ENCODE measurements at regions not wholly inside any gene's neighbourhood (a gene's known extent, or its start where the extent isn't known, plus 50 kb on each side); places are given as distances from the start of the nearest gene placed in this dataset.

DNA sequence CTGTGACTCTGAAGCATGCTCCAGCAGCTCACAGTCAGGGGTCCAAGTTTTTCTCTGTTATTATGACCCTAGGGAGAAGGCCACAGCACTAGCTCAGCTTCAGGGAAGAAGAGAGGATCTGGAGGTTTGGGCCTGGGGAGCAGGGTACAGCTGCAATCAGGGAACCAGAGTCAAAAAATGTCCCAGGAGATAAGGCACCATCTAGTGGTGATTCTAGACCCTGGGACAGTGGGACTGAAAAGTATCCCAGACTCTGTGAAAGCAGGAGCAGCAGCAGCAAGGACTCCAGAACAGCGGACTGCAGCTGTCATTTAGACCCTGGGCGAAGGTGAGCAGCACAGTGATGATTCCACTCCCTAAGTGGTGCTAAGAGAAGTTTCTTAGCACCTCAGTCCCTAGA, 278.4 kb upstream of the DDX18 start:
- H3K9me3 ChIP-seq (ENCODE audit: low read length) = no peaks in the 10 kb centered on the region
- H3K79me2 ChIP-seq (ENCODE audit: insufficient read depth, low read length) = no peaks in the 10 kb centered on the region
- TF ChIP-seq CTCF (IDR thresholded peaks at IDR 0.05; ENCODE audit: low read length) (peak; percentile 40; the same call in 1 of the 2 replicates), EZH2 (IDR thresholded peaks at IDR 0.05; ENCODE audit: borderline replicate concordance, low read length) (no peak)
- H3K4me3 ChIP-seq (ENCODE audit: low read depth, low read length, poor library complexity, severe bottlenecking) = no peak overlapping the region
- no peaks in the 10 kb centered on the region for H4K20me1 ChIP-seq (ENCODE audit: insufficient read depth, low read length)
- H3K36me3 ChIP-seq (ENCODE audit: insufficient read depth, low read length) = no peaks in the 10 kb centered on the region
- H3K9me2 ChIP-seq (ENCODE audit: low read depth, low read length) = no peaks in the 10 kb centered on the region
- H3K27me3 ChIP-seq (ENCODE audit: insufficient read depth, low read length) = no peaks in the 10 kb centered on the region
- no peak overlapping the region for H2AFZ ChIP-seq (ENCODE audit: low read length)
- H3K9ac ChIP-seq (ENCODE audit: low read length) = no peak overlapping the region
- H3K27ac ChIP-seq (ENCODE audit: low read depth, low read length, poor library complexity, severe bottlenecking) = no peak overlapping the region
- no peaks in the 10 kb centered on the region for H3F3A ChIP-seq (ENCODE audit: insufficient read depth, low read length)
- no peaks in the 10 kb centered on the region for H3K4me1 ChIP-seq (ENCODE audit: insufficient read depth, low read length, severe bottlenecking)
- H3K4me2 ChIP-seq (ENCODE audit: low read length) = no peak overlapping the region

DNA sequence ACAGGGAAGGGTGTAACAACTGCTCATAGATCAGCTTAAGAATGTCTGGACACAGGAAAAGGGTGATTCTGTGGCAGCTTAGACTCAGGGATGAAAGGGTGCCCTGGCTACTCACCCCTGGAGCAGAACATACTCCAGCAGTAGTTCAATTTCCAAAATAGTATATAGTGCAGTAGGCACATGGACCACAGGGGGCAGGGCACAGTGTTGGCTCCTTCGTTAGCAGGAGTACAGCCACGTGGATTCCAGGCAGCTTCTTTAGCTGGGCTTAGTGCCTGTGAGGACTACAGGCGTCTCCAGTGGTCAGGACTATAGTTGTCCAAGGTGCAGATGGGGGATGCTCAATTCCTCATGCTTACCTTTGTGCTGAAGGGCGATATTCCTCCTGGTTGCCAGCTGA, 277.5 kb upstream of the DDX18 start:
- H3K27me3 ChIP-seq (ENCODE audit: insufficient read depth, low read length) = no peaks in the 10 kb centered on the region
- no peak for TF ChIP-seq CTCF (IDR thresholded peaks at IDR 0.05; ENCODE audit: low read length)
- no peak for TF ChIP-seq EZH2 (IDR thresholded peaks at IDR 0.05; ENCODE audit: borderline replicate concordance, low read length)
- no peaks in the 10 kb centered on the region for H3K9me3 ChIP-seq (ENCODE audit: low read length)
- no peaks in the 10 kb centered on the region for H3K36me3 ChIP-seq (ENCODE audit: insufficient read depth, low read length)
- H3K4me3 ChIP-seq (ENCODE audit: low read depth, low read length, poor library complexity, severe bottlenecking) = no peak overlapping the region
- no peak overlapping the region for H3K27ac ChIP-seq (ENCODE audit: low read depth, low read length, poor library complexity, severe bottlenecking)
- no peaks in the 10 kb centered on the region for H3F3A ChIP-seq (ENCODE audit: insufficient read depth, low read length)
- no peak overlapping the region for H3K9ac ChIP-seq (ENCODE audit: low read length)
- no peaks in the 10 kb centered on the region for H4K20me1 ChIP-seq (ENCODE audit: insufficient read depth, low read length)
- H3K79me2 ChIP-seq (ENCODE audit: insufficient read depth, low read length) = no peaks in the 10 kb centered on the region
- H3K4me1 ChIP-seq (ENCODE audit: insufficient read depth, low read length, severe bottlenecking) = no peaks in the 10 kb centered on the region
- H3K9me2 ChIP-seq (ENCODE audit: low read depth, low read length) = no peaks in the 10 kb centered on the region
- H2AFZ ChIP-seq (ENCODE audit: low read length) = no peak overlapping the region
- no peak overlapping the region for H3K4me2 ChIP-seq (ENCODE audit: low read length)

DNA sequence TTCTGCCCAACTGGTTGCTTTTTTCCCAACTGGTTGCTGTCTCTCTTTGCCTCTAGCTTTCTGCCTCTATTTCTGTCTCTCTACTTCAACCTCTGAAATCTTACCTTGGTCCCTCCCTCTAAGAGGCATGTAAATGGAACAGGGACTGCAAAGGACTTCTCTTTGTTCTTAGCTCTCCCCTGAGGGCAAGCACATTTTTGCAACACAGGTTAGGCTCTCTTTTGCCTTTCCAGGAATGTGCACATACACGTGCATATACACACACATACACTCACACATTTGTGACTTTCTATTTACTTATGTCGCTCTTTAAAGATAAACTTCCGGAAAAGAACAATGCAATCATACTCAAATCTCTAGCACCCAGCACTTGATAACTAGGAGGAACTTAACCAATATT, 262.6 kb upstream of the DDX18 start:
- no peaks in the 10 kb centered on the region for H4K20me1 ChIP-seq (ENCODE audit: insufficient read depth, low read length)
- H3K4me1 ChIP-seq (ENCODE audit: insufficient read depth, low read length, severe bottlenecking) = no peaks in the 10 kb centered on the region
- H3K9me2 ChIP-seq (ENCODE audit: low read depth, low read length) = no peaks in the 10 kb centered on the region
- no peaks in the 10 kb centered on the region for H3K79me2 ChIP-seq (ENCODE audit: insufficient read depth, low read length)
- no peak overlapping the region for H3K4me3 ChIP-seq (ENCODE audit: low read depth, low read length, poor library complexity, severe bottlenecking)
- H3K27ac ChIP-seq (ENCODE audit: low read depth, low read length, poor library complexity, severe bottlenecking) = no peak overlapping the region
- no peaks in the 10 kb centered on the region for H3F3A ChIP-seq (ENCODE audit: insufficient read depth, low read length)
- no peaks in the 10 kb centered on the region for H3K36me3 ChIP-seq (ENCODE audit: insufficient read depth, low read length)
- H3K9ac ChIP-seq (ENCODE audit: low read length) = no peak overlapping the region
- no peak overlapping the region for H3K4me2 ChIP-seq (ENCODE audit: low read length)
- H3K9me3 ChIP-seq (ENCODE audit: low read length) = no peaks in the 10 kb centered on the region
- TF ChIP-seq CTCF (IDR thresholded peaks at IDR 0.05; ENCODE audit: low read length) (no peak), EZH2 (IDR thresholded peaks at IDR 0.05; ENCODE audit: borderline replicate concordance, low read length) (no peak)
- H3K27me3 ChIP-seq (ENCODE audit: insufficient read depth, low read length) = no peaks in the 10 kb centered on the region
- H2AFZ ChIP-seq (ENCODE audit: low read length) = no peak overlapping the region
